SU-DHL-6 (cell line): ENCODE measurements at regions not wholly inside any gene's neighbourhood (a gene's known extent, or its start where the extent isn't known, plus 50 kb on each side); places are given as distances from the start of the nearest gene placed in this dataset.

Experiments
- H2AFZ ChIP-seq: fragments of 200-600 bp; sonication (generic); 2 replicates; pipeline ENCODE4 v1.6.1; 2014; ENCODE audit warnings: low read depth, mild to moderate bottlenecking, moderate library complexity, mixed read lengths, antibody characterized with exemption, low read length; ENCODE audit not compliant: severe bottlenecking
- H3F3A ChIP-seq: fragments of 200-600 bp; shearing (Covaris generic); 2 replicates; pipeline ENCODE4 v1.6.0; 2016; ENCODE audit warnings: antibody characterized with exemption, mild to moderate bottlenecking; ENCODE audit not compliant: insufficient read depth
- H3K27ac ChIP-seq: fragments of 200-600 bp; sonication (generic); 2 replicates; pipeline ENCODE4 v1.5.1; 2016; ENCODE audit warnings: low read depth, mild to moderate bottlenecking, low read length, moderate library complexity, mixed read lengths
- H3K27me3 ChIP-seq: fragments of 200-600 bp; sonication (generic), shearing (Covaris generic); 2 replicates; pipeline ENCODE4 v1.6.0; 2014; ENCODE audit warnings: mild to moderate bottlenecking, low read length
- H3K36me3 ChIP-seq: fragments of 200-600 bp; sonication (generic); 2 replicates; pipeline ENCODE4 v1.6.1; 2014; ENCODE audit warnings: mild to moderate bottlenecking, low read length, mixed read lengths
- H3K4me2 ChIP-seq: fragments of 300-600, 200-600 bp; shearing (Covaris generic), sonication (generic); 2 replicates; pipeline ENCODE4 v1.6.0; 2014; ENCODE audit warnings: low read length, low read depth, mild to moderate bottlenecking; ENCODE audit not compliant: poor library complexity, severe bottlenecking
- H3K4me3 ChIP-seq: fragments of 200-600 bp; sonication (generic); 2 replicates; pipeline ENCODE4 v1.5.1; 2014; ENCODE audit warnings: antibody characterized with exemption, low read length, mild to moderate bottlenecking, mixed read lengths; ENCODE audit not compliant: insufficient read depth, poor library complexity, severe bottlenecking
- H3K79me2 ChIP-seq: fragments of 200-600 bp; sonication (generic); 2 replicates; pipeline ENCODE4 v1.6.1; 2014; ENCODE audit warnings: mild to moderate bottlenecking, low read length, moderate library complexity; ENCODE audit not compliant: insufficient read depth
- H3K9ac ChIP-seq: fragments of 200-600 bp; sonication (generic); 2 replicates; pipeline ENCODE4 v1.7.0; 2014; ENCODE audit warnings: mild to moderate bottlenecking, low read length
- H3K9me2 ChIP-seq: fragments of 200-600 bp; sonication (generic); replicated peaks from 2 replicates; pipeline ENCODE4 v1.6.1; 2014; ENCODE audit warnings: low read length; ENCODE audit not compliant: insufficient read depth
- H3K9me3 ChIP-seq: fragments of 200-600 bp; sonication (generic); 2 replicates; pipeline ENCODE4 v1.6.1; 2014; ENCODE audit warnings: low read length, mixed read lengths; ENCODE audit not compliant: insufficient read depth
- H4K20me1 ChIP-seq: fragments of 200-600 bp; sonication (generic); 2 replicates; pipeline ENCODE4 v1.6.1; 2014; ENCODE audit warnings: low read depth, mild to moderate bottlenecking, antibody characterized with exemption, low read length, moderate library complexity, mixed read lengths
- EZH2phosphoT487 ChIP-seq: fragments of 200-600 bp; sonication (generic), shearing (Covaris generic); conservative IDR thresholded peaks from 2 replicates; pipeline ENCODE4 v1.6.1; 2018; ENCODE audit warnings: mild to moderate bottlenecking, antibody characterized with exemption, low read length, moderate library complexity, mixed read lengths
- TF ChIP-seq, protein P1 (sequence below): fragments of 200-600 bp; sonication (generic); IDR thresholded peaks from one replicate; pipeline ENCODE4 v1.5.1; 2017; ENCODE audit warnings: antibody characterized with exemption, mild to moderate bottlenecking, low read length, moderate library complexity; ENCODE audit not compliant: insufficient read depth, poor library complexity, severe bottlenecking

DNA sequence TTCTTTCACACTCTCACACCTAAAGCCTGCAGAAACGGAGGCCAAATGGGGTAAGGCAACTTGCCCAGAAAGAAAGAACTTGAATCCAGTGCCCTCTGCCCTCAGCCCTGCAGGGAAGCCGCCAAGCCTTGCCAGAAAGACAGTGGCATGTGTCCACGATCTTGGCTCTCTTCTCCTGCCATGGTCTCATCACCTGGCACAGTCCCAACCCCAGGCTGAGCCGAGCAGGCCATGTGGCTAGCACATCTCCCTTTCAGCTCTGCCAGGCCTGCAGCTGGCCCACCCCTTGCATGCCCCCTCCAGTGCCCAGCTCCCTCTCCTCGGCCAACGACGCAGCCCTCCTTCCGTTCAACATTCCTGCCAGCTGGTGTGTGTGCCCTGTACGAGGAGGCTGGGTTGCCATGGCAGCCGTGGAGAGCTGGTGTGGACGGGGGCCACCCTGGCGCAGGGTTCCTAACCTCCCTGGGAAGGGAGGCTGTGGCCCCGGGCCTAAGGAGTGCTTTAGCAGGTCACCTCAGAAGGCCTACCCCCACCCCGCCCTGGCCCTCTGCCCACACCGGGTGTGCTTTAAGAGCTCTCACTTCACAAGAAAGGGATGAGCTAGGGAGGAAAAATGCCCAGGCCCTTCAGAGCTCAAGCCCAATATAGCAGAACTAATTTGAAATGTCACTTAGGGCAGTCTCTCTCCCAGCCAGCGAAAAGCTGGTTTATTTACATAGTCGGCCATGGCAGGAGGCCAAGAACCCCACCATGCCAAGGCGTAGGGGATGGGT is 73.0 kb upstream of the PJA1 start:
- Histone ChIP-seq H3K79me2 (no peaks in the 10 kb centered on the region), H3F3A (no peaks in the 10 kb centered on the region), H3K4me2 (no peak overlapping the region), H3K36me3 (no peaks in the 10 kb centered on the region), H3K27me3 (no peaks in the 10 kb centered on the region), H3K9me2 (no peaks in the 10 kb centered on the region), H3K4me3 (no peak overlapping the region), H3K9me3 (no peaks in the 10 kb centered on the region), H4K20me1 (no peaks in the 10 kb centered on the region), H3K9ac (no peak overlapping the region), H3K27ac (no peak overlapping the region), H2AFZ (no peak overlapping the region)
- no peak for TF ChIP-seq EZH2phosphoT487
- TF ChIP-seq, protein P1, sequence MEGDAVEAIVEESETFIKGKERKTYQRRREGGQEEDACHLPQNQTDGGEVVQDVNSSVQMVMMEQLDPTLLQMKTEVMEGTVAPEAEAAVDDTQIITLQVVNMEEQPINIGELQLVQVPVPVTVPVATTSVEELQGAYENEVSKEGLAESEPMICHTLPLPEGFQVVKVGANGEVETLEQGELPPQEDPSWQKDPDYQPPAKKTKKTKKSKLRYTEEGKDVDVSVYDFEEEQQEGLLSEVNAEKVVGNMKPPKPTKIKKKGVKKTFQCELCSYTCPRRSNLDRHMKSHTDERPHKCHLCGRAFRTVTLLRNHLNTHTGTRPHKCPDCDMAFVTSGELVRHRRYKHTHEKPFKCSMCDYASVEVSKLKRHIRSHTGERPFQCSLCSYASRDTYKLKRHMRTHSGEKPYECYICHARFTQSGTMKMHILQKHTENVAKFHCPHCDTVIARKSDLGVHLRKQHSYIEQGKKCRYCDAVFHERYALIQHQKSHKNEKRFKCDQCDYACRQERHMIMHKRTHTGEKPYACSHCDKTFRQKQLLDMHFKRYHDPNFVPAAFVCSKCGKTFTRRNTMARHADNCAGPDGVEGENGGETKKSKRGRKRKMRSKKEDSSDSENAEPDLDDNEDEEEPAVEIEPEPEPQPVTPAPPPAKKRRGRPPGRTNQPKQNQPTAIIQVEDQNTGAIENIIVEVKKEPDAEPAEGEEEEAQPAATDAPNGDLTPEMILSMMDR, result no peak

DNA sequence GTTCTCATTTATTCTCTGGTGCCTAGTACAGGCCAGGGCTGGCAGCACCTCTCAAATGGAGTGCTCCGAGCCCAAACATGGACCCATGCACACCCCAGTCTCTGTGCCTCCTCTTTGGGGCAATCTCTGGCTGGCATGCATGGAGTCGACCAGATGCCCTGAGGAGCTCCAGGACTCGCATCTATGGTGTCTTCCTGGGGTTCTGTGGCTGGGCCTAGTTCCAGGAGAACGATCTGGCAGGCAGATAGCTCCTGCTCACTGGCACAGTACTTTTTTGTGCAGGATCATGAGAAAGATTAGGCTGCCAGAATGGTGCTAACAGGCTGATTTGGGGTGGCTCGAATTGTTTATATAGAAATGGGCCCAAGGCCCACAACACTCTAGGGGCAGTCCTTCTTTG is 72.0 kb upstream of the PJA1 start:
- Histone ChIP-seq H3K79me2 (no peaks in the 10 kb centered on the region), H2AFZ (no peak overlapping the region), H3K27ac (no peak overlapping the region), H3K27me3 (no peaks in the 10 kb centered on the region), H3K9me3 (no peaks in the 10 kb centered on the region), H3K9me2 (no peaks in the 10 kb centered on the region), H3K4me2 (no peak overlapping the region), H3F3A (no peaks in the 10 kb centered on the region), H4K20me1 (no peaks in the 10 kb centered on the region), H3K36me3 (no peaks in the 10 kb centered on the region), H3K9ac (no peak overlapping the region), H3K4me3 (no peak overlapping the region)
- no peak for TF ChIP-seq EZH2phosphoT487
- TF ChIP-seq, protein P1, result no peak

DNA sequence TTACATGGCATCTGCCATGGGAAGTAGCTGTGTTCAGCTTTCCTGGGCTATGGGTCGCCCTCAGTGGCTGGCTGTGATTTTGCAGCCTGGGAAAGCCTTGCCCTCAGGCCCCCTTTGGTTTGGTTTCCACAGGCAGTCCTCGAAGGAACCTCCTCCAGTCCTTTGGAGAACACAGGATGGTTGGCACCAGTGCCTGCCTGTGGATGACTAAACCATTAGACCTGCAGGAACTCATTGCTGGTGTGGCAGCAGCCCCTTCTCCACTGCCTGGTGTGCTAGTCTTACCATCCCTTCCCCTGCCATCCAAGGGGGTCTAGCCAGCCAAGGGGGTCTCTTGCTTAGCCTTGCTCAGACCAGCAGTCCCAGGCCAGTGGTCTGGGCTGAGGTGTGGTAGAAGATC is 71.4 kb upstream of the PJA1 start:
- H3K9ac ChIP-seq, result no peak overlapping the region
- H3K4me3 ChIP-seq, result no peak overlapping the region

More for the DNA sequence above, 71.4 kb upstream of the PJA1 start:
- no peaks in the 10 kb centered on the region for H3K9me2 ChIP-seq
- no peaks in the 10 kb centered on the region for H4K20me1 ChIP-seq
- no peak overlapping the region for H3K27ac ChIP-seq
- no peaks in the 10 kb centered on the region for H3K79me2 ChIP-seq
- no peaks in the 10 kb centered on the region for H3K9me3 ChIP-seq
- no peaks in the 10 kb centered on the region for H3F3A ChIP-seq
- no peak for TF ChIP-seq EZH2phosphoT487
- TF ChIP-seq, protein P1, result no peak
- no peak overlapping the region for H2AFZ ChIP-seq
- no peaks in the 10 kb centered on the region for H3K27me3 ChIP-seq
- no peaks in the 10 kb centered on the region for H3K36me3 ChIP-seq
- no peak overlapping the region for H3K4me2 ChIP-seq
